ENCODE measurements at regions not wholly inside any gene's neighbourhood (a gene's known extent, or its start where the extent isn't known, plus 50 kb on each side); places are given as distances from the start of the nearest gene placed in this dataset.

DNA sequence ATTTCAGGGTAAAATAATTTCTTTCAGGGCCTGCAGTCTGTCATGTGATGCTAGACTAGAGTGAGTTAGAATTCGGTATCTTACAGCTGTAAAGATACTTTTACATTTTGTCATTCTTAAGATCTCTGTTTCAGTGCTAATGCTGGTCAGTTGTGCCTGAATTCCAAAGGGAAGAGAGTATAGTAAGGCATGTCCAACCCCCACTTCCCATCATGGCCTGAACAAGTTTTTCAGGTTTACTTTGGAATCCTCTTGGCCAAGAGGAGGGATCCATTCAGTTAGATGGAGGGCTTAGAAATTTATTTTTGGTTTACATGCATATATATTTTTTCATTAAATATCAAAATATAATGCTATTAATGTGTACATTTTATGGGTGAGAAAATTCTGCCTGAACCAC lies 596.6 kb downstream of the XIRP2 start:
- Histone ChIP-seq H3K36me3 (ENCODE audit: insufficient read depth, low read length) (no peaks in the 10 kb centered on the region), H3K27me3 (ENCODE audit: insufficient read depth, low read depth, low read length) (no peaks in the 10 kb centered on the region), H4K20me1 (ENCODE audit: insufficient read depth) (no peaks in the 10 kb centered on the region), H3K4me2 (ENCODE audit: low read length) (no peak overlapping the region), H3K9me3 (ENCODE audit: low read length) (no peaks in the 10 kb centered on the region), H2AFZ (ENCODE audit: low read depth, low read length) (no peak overlapping the region), H3K27ac (ENCODE audit: low read length) (no peak overlapping the region), H3K9ac (ENCODE audit: low read length) (no peak overlapping the region), H3F3A (ENCODE audit: insufficient read depth, low read length, poor library complexity, severe bottlenecking) (no peaks in the 10 kb centered on the region), H3K79me2 (replicated peaks; ENCODE audit: insufficient read depth, low read length) (no peaks in the 10 kb centered on the region), H3K9me2 (ENCODE audit: insufficient read depth, low read length) (no peaks in the 10 kb centered on the region), H3K4me3 (ENCODE audit: low read length) (no peak overlapping the region)
- TF ChIP-seq, protein P1, sequence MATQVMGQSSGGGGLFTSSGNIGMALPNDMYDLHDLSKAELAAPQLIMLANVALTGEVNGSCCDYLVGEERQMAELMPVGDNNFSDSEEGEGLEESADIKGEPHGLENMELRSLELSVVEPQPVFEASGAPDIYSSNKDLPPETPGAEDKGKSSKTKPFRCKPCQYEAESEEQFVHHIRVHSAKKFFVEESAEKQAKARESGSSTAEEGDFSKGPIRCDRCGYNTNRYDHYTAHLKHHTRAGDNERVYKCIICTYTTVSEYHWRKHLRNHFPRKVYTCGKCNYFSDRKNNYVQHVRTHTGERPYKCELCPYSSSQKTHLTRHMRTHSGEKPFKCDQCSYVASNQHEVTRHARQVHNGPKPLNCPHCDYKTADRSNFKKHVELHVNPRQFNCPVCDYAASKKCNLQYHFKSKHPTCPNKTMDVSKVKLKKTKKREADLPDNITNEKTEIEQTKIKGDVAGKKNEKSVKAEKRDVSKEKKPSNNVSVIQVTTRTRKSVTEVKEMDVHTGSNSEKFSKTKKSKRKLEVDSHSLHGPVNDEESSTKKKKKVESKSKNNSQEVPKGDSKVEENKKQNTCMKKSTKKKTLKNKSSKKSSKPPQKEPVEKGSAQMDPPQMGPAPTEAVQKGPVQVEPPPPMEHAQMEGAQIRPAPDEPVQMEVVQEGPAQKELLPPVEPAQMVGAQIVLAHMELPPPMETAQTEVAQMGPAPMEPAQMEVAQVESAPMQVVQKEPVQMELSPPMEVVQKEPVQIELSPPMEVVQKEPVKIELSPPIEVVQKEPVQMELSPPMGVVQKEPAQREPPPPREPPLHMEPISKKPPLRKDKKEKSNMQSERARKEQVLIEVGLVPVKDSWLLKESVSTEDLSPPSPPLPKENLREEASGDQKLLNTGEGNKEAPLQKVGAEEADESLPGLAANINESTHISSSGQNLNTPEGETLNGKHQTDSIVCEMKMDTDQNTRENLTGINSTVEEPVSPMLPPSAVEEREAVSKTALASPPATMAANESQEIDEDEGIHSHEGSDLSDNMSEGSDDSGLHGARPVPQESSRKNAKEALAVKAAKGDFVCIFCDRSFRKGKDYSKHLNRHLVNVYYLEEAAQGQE (IDR thresholded peaks at IDR 0.05; ENCODE audit: borderline replicate concordance), result no peak

DNA sequence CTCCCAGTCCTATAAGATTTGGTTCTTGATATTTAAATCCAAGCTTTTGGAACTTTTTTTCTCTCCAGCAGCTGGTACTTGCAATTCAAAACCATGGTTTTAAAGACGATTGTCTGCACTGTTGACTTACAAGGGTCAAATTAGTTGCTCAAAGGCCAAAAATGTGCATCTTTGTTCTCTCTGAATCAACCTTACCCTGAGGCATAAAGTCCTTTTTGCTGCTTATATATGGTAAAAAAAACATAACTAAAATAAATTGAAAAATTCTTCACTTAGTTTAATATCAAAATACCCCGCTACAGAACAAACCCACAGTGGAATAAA lies 592.7 kb downstream of the XIRP2 start:
- no peaks in the 10 kb centered on the region for H4K20me1 ChIP-seq (ENCODE audit: insufficient read depth)
- no peaks in the 10 kb centered on the region for H3K9me3 ChIP-seq (ENCODE audit: low read length)
- H3K27me3 ChIP-seq (ENCODE audit: insufficient read depth, low read depth, low read length), result no peaks in the 10 kb centered on the region
- no peaks in the 10 kb centered on the region for H3K79me2 ChIP-seq (replicated peaks; ENCODE audit: insufficient read depth, low read length)
- no peak overlapping the region for H3K27ac ChIP-seq (ENCODE audit: low read length)
- H3K4me3 ChIP-seq (ENCODE audit: low read length), result no peak overlapping the region
- H2AFZ ChIP-seq (ENCODE audit: low read depth, low read length), result no peak overlapping the region
- no peaks in the 10 kb centered on the region for H3K9me2 ChIP-seq (ENCODE audit: insufficient read depth, low read length)
- TF ChIP-seq, protein P1 (IDR thresholded peaks at IDR 0.05; ENCODE audit: borderline replicate concordance), result no peak
- TF ChIP-seq SMC3 (conservative IDR thresholded peaks at IDR 0.05; ENCODE audit: poor library complexity) (no peak), MXI1 (conservative IDR thresholded peaks at IDR 0.05; ENCODE audit: poor library complexity, severe bottlenecking) (no peak), TAF1 (IDR thresholded peaks at IDR 0.05; ENCODE audit: low read depth) (no peak), RAD21 (conservative IDR thresholded peaks at IDR 0.05) (no peak), EP300 (conservative IDR thresholded peaks at IDR 0.05; ENCODE audit: poor library complexity, severe bottlenecking) (no peak), EZH2 (IDR thresholded peaks at IDR 0.05; ENCODE audit: borderline replicate concordance, insufficient read depth, low read length, poor library complexity, severe bottlenecking) (no peak), POLR2AphosphoS5 (IDR thresholded peaks at IDR 0.05) (no peak)
- TF ChIP-seq, protein P2, sequence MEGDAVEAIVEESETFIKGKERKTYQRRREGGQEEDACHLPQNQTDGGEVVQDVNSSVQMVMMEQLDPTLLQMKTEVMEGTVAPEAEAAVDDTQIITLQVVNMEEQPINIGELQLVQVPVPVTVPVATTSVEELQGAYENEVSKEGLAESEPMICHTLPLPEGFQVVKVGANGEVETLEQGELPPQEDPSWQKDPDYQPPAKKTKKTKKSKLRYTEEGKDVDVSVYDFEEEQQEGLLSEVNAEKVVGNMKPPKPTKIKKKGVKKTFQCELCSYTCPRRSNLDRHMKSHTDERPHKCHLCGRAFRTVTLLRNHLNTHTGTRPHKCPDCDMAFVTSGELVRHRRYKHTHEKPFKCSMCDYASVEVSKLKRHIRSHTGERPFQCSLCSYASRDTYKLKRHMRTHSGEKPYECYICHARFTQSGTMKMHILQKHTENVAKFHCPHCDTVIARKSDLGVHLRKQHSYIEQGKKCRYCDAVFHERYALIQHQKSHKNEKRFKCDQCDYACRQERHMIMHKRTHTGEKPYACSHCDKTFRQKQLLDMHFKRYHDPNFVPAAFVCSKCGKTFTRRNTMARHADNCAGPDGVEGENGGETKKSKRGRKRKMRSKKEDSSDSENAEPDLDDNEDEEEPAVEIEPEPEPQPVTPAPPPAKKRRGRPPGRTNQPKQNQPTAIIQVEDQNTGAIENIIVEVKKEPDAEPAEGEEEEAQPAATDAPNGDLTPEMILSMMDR (IDR thresholded peaks at IDR 0.05; ENCODE audit: poor library complexity, severe bottlenecking), result no peak
- H3K36me3 ChIP-seq (ENCODE audit: insufficient read depth, low read length), result no peaks in the 10 kb centered on the region
- no peaks in the 10 kb centered on the region for H3F3A ChIP-seq (ENCODE audit: insufficient read depth, low read length, poor library complexity, severe bottlenecking)
- no peak overlapping the region for H3K9ac ChIP-seq (ENCODE audit: low read length)
- H3K4me2 ChIP-seq (ENCODE audit: low read length), result no peak overlapping the region

All from neural cell (in vitro differentiated cells).